HG03066 (cell line): ENCODE measurements at regions not wholly inside any gene's neighbourhood (a gene's known extent, or its start where the extent isn't known, plus 50 kb on each side); places are given as distances from the start of the nearest gene placed in this dataset.

ENCODE experiments used
- ATAC-seq: cut with Tn5 transposase; IDR thresholded peaks from one replicate; pipeline ENCODE4 v1.9.1; 2021; ENCODE audit warnings: low read depth; ENCODE audit not compliant: unreplicated experiment

- no peak for ATAC-seq
Measured at GRCh38 chr1:60988891-60989290, 93.5 kb upstream of the NFIA start.

- ATAC-seq: no peak
Measured at GRCh38 chr1:60987904-60988303, 94.5 kb upstream of the NFIA start.

GRCh38 chr1:60984062-60984799 is 98.1 kb upstream of the NFIA start:
- ATAC-seq: no peak

GRCh38 chr1:60983701-60984061 is 98.7 kb upstream of the NFIA start:
- no peak for ATAC-seq

- no peak for ATAC-seq
Measured at GRCh38 chr1:60982539-60982938, 99.8 kb upstream of the NFIA start.

- ATAC-seq: no peak
Measured at GRCh38 chr1:60981357-60981756, 101.0 kb upstream of the NFIA start.

GRCh38 chr1:60978421-60979357 is 103.7 kb upstream of the NFIA start:
- no peak for ATAC-seq

- no peak for ATAC-seq
Measured at GRCh38 chr1:60977661-60978060, 104.7 kb upstream of the NFIA start.

- ATAC-seq: no peak
Measured at GRCh38 chr1:60974524-60975372, 107.6 kb upstream of the NFIA start.

GRCh38 chr1:60973668-60974067 is 108.7 kb upstream of the NFIA start:
- ATAC-seq: no peak

GRCh38 chr1:60972841-60973364 is 109.5 kb upstream of the NFIA start:
- ATAC-seq: no peak

GRCh38 chr1:60971330-60971729 is 111.0 kb upstream of the NFIA start:
- ATAC-seq: no peak

- ATAC-seq: no peak
Measured at GRCh38 chr1:60969971-60970509, 112.3 kb upstream of the NFIA start.

GRCh38 chr1:60965280-60965854 is 117.0 kb upstream of the NFIA start:
- no peak for ATAC-seq

- ATAC-seq: no peak
Measured at GRCh38 chr1:60963167-60963940, 119.0 kb upstream of the NFIA start.

- no peak for ATAC-seq
Measured at GRCh38 chr1:60960891-60961461, 121.4 kb upstream of the NFIA start.

GRCh38 chr1:60959701-60960100 is 122.7 kb upstream of the NFIA start:
- no peak for ATAC-seq

- ATAC-seq: no peak
Measured at GRCh38 chr1:60958001-60958400, 124.4 kb upstream of the NFIA start.

- no peak for ATAC-seq
Measured at GRCh38 chr1:60956520-60956919, 125.8 kb upstream of the NFIA start.
